ENCODE measurements at regions not wholly inside any gene's neighbourhood (a gene's known extent, or its start where the extent isn't known, plus 50 kb on each side); places are given as distances from the start of the nearest gene placed in this dataset.

- DNase-seq = no peak
These were observed 112.1 kb upstream of the SOX1 start for GRCh38 chr13:111954661-111955411.

GRCh38 chr13:111955412-111956065 is 111.4 kb upstream of the SOX1 start:
- DNase-seq = no peak

GRCh38 chr13:111956261-111957151 is 110.4 kb upstream of the SOX1 start:
- no peak for DNase-seq

GRCh38 chr13:111957913-111958450 is 109.0 kb upstream of the SOX1 start:
- no peak for DNase-seq

- DNase-seq = no peak
These were observed 108.1 kb upstream of the SOX1 start for GRCh38 chr13:111958612-111959395.

- no peak for DNase-seq
These were observed 106.7 kb upstream of the SOX1 start for GRCh38 chr13:111960152-111960772.

GRCh38 chr13:111961236-111961635 is 105.7 kb upstream of the SOX1 start:
- DNase-seq = no peak

- DNase-seq = no peak
These were observed 105.2 kb upstream of the SOX1 start for GRCh38 chr13:111961651-111962192.

- no peak for DNase-seq
These were observed 104.5 kb upstream of the SOX1 start for GRCh38 chr13:111962431-111962891.

- no peak for DNase-seq
These were observed 103.9 kb upstream of the SOX1 start for GRCh38 chr13:111963031-111963430.

- no peak for DNase-seq
These were observed 102.4 kb upstream of the SOX1 start for GRCh38 chr13:111964411-111965035.

- no peak for DNase-seq
These were observed 101.3 kb upstream of the SOX1 start for GRCh38 chr13:111965466-111966214.

GRCh38 chr13:111966933-111967332 is 100.0 kb upstream of the SOX1 start:
- no peak for DNase-seq

GRCh38 chr13:111967572-111968201 is 99.3 kb upstream of the SOX1 start:
- no peak for DNase-seq

GRCh38 chr13:111968336-111969010 is 98.5 kb upstream of the SOX1 start:
- no peak for DNase-seq

- DNase-seq = no peak
These were observed 97.3 kb upstream of the SOX1 start for GRCh38 chr13:111969551-111970135.

- DNase-seq = no peak
These were observed 96.3 kb upstream of the SOX1 start for GRCh38 chr13:111970494-111971141.
